GM18519 (cell line): ENCODE measurements at regions not wholly inside any gene's neighbourhood (a gene's known extent, or its start where the extent isn't known, plus 50 kb on each side); places are given as distances from the start of the nearest gene placed in this dataset.
"Not testable (repeated sequence)": the region's sequence is repeated elsewhere in the genome, so short reads cannot be mapped to it uniquely, and the experiment has no call there.

Source experiments
- ATAC-seq: cut with Tn5 transposase; IDR thresholded peaks from one replicate; pipeline ENCODE4 v1.9.1; 2021; ENCODE audit warnings: mild to moderate bottlenecking, moderate library complexity; ENCODE audit not compliant: unreplicated experiment, low FRiP score

DNA sequence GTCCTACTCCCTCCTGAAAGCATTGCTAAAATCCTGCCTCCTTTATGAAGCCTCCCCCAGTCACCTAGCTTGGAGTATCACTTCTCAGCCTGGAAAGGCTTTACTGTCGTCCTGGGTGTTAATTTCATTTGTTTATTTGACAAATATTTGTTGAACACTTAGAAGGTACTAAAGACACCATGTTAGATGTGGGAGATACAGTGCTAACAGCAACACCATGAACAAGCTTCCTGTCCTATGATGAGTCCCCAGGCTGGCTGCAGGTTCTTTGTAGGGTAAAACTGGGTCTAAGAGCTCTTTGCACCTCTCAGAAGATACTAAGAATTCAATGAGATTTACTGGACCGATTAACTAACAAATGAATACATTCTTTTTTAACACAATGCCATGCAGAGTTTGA, 109.2 kb upstream of the TMEM170B start:
- ATAC-seq = no peak

DNA sequence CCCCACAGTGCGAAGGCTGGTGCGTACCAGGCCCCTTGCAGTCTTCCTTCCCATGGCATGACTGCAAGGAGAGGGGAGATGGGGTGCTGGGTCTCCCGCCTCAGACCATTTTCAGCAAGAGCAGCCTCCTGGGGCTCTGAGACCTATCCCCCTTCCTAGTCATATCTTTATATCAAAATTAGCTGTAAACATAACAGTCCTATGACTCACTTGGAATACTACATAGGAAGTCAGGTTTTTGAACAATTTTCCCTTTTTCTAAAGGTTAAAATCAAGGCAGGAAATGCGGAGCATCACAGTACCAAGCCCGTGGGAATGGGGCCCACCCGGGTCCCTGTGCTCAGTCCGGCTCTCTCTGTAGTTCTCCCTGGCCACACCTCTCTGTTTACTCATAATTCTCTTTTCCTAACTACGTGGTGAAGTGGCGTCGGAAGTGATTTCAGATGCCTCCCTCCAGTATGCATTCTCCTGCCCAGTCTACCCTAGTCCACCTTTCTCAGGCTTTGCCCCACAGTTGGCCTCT, 109.8 kb upstream of the TMEM170B start:
- no peak for ATAC-seq

- ATAC-seq = no peak
Observed at GRCh38 chr6:11427091-11427722, 110.3 kb upstream of the TMEM170B start.

DNA sequence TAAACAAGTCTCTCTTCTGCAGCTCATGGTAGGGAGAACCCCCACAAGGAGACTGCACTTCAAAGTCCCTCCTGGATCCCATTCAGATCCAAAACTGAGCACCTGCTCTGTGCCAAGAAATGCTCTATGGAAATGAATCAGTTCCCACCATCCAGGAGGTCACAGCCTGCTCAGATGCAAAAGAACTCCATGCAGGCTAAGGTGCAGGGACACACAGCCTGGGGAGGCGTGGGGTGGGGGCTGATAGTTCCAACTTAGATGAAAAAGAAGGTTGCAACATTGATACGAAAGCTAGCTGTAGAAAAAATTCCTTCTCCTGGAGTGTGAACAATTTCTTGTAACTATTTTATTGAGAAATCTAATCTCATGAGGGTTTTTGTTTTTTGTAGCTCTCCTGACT, 111.0 kb upstream of the TMEM170B start:
- no peak for ATAC-seq

- ATAC-seq = no peak
Observed at GRCh38 chr6:11425876-11426275, 111.7 kb upstream of the TMEM170B start.

DNA sequence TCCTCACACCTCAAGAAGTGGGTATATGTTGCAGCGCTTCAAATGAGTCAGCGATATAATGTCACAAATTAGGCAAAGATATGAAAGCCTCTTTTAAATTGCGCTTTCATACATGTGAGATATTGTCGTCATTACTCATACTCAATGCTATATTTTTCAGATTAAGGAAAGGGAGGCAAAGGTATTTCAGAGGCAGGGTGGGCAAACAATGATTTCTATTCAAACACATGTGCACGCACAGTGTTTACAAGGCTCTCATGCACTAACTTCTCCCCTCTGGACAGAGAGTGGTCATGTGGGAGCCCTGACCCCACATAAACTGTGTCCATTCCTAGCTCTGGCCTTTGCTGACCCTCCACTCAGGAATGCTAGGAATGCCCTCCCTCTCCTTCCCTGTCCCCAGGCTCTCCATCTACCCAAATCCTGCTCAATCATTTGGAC, 112.1 kb upstream of the TMEM170B start:
- no peak for ATAC-seq

GRCh38 chr6:11424395-11425034, 113.0 kb upstream of the TMEM170B start:
- ATAC-seq = no peak

DNA sequence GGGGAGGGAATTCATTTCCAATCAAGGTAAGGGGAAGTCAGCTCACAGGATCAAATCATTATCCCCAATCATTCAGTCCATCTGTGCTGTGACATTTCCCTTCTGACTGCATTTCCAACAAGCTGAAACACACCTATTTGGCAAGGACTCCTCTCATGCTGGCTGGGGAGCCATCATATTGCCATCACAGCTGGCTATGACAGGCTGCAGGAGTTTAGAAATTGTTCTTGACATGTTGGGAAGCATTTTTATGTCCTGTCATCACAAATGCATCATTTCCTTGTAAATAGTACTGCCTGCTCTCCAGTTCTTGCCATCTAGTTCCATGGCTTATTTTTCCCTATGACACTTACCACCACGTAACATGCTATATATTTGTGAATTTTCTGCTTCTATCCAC, 113.9 kb upstream of the TMEM170B start:
- no peak for ATAC-seq

DNA sequence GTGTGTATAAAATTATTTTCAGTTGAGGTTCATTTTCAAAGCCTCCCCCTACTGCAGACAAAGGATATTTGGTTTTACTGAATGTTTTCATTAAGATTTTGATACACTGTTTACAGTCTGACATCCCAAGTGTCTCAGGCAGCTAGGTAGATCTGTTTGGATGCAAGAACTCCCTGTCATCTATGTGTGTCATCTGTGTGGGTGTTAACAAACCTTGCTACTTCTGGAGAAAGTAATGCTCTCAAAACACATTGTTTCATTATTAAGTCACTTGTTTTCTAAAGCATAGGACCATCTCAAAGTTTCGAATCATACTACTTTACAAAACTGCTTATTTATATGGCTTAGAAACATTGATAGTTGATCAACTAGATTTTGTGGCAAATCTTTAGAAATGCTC, 114.5 kb upstream of the TMEM170B start:
- ATAC-seq = peak; percentile 66

DNA sequence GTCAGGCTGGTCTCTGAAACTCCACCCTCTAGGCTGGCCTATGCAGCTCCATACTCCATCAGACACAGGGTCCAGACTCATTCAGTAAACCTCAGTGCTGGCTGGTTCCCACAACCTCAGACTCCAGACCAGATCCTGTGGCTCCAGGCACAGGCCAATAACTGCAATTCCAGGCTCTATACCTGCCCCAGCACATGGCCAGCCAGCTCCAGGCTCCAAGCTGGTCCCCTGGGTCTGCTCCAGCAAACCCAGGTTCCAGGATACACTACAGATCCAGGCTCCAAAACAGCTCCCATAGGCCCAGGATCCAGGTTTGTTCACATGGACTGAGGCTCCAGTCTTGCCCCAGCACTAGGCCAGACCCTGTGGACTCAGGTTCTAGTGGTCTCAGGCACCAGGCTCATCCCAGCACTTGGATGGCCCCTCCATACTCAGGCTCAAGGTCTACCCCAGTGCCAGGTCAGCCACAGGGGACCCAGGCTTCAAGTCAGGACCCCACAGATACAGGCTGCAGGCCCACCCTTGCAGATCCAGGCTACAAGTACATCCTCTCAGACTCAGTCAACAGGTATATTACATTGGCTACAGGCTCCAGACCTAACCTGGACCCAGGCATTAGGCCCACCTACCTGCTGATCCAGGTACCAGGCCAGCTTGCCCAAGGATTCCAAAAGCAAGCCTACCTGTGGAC, 117.6 kb upstream of the TMEM170B start:
- no peak for ATAC-seq

DNA sequence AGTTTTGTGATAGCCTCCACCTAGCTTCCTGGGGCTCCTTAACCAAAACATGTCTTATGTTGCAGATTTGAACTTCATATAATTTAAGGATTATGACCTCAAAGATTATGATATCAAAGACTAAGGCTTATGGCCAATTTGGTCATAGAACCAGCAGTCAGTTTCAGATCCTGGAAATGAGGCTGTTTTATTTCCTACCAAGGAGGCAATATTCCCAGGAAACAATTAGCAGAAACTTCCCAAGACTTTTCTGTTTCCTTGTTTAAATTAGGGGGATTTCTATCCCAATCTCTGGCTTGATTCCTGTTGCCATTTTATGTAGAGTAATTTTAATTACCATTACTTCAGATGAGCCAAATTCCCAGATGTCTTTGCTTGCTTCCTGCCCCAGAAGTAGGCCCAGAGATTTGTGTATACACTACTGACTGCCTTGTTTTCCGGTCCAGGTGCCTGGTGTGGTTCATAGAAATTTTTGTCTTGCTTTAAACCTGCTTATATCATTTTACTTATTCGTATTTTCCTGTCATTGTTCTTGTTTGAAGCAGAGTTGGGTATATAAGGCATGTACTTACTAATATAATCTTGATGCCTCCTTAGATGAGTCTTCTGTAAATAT, 119.2 kb upstream of the TMEM170B start:
- no peak for ATAC-seq

- no peak for ATAC-seq
Observed at GRCh38 chr6:11416936-11417576, 120.5 kb upstream of the TMEM170B start.

- ATAC-seq = not testable (repeated sequence)
Observed at GRCh38 chr6:11416099-11416935, 121.2 kb upstream of the TMEM170B start.

- ATAC-seq = no peak
Observed at GRCh38 chr6:11415557-11415956, 122.0 kb upstream of the TMEM170B start.

- ATAC-seq = no peak
Observed at GRCh38 chr6:11414176-11414963, 123.2 kb upstream of the TMEM170B start.

DNA sequence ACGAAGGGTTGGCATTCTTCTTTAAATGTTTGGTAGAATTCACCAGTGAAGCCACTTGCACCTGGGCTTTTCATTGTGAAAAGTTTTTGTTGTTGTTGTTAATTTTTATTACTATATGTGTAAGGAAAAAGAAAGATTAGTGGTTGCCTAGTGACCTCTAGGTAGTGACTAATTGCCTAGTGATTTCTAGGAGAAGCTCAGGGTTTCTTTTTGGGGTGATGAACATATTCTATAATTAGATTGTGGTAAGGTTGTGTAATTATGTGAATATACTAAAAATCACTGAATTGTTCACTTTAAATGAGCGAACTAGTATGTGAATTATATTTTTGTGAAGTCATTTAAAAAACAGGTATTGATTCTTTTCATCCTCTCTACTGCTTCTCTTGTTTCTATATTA, 123.8 kb upstream of the TMEM170B start:
- ATAC-seq = no peak

GRCh38 chr6:11413117-11413687, 124.3 kb upstream of the TMEM170B start:
- no peak for ATAC-seq

DNA sequence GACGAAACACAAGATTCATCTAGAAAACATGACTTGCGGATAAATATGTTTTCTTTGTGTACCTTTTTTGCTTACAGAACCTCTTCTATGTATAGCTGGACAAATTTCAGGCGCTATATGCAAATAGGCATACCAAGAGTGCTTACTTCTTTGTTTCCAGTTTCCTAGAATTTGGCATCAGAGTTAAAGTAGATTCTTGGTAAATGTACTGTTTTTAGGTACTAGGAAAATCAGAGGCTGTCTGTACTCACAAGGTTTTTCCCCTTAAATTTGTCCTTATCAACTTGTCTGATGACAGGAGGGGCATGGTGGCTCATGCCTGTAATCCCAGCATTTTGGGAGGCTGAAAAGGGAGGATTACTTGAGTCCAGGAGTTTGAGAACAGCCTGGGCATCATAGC, 124.9 kb upstream of the TMEM170B start:
- ATAC-seq = no peak

DNA sequence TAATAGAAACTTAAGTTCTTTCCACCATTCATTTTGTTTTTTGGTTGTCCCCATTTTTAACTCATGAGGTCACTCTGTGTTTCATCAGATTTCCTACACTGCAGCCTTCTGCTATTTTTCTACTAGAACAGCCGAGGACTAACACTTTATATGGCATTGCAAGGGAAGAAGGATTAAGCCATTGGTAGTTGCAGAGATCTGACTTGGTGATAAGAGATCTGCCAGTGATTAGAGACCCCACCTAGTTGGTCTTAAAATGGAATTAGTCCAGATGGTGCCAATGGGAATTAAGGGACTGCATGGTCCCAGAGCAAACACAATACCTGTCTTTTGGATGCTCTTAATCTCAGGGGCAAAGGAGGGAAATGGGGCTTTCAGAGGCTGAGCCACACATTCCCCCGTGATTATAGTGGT, 125.5 kb upstream of the TMEM170B start:
- no peak for ATAC-seq
